H1 (cell line): ENCODE measurements at regions not wholly inside any gene's neighbourhood (a gene's known extent, or its start where the extent isn't known, plus 50 kb on each side); places are given as distances from the start of the nearest gene placed in this dataset.

ENCODE experiments used
- CTCF ChIA-PET: fragments of 300-600 bp; sonication (Branson Sonifier 250); formaldehyde crosslinking; loops from one replicate; lab custom pipeline; 2021; ENCODE audit not compliant: partially characterized antibody; lab: Charles Lee
- POLR2A ChIA-PET: fragments of 300-600 bp; sonication (Branson Sonifier 250); formaldehyde crosslinking; loops from one replicate; lab custom pipeline; 2021; ENCODE audit warnings: inconsistent platforms; ENCODE audit not compliant: partially characterized antibody; lab: Charles Lee
- DNase-seq, 2 experiments: peaks; one replicate each; pipeline versions ENCODE4 v3.0.0 to v3.0.0-alpha.2; 2010 to 2022; ENCODE audit warnings: low spot score in 2 of 2, low read depth in 1 of 2, mixed read lengths in 1 of 2
- FAIRE-seq: peaks from 2 replicates; lab custom pipeline; 2011; peaks lifted over from hg19 to GRCh38; lab: Jason Lieb, UNC
- H2AFZ ChIP-seq: 2 replicates; pipeline ENCODE4 v1.8.1; 2012; ENCODE audit warnings: low read length, inconsistent platforms
- H2AK5ac ChIP-seq: 2 replicates; pipeline ENCODE4 v1.6.1; 2013; ENCODE audit warnings: low read depth, low read length
- H2BK120ac ChIP-seq: replicated peaks from 2 replicates; pipeline ENCODE3; 2013; ENCODE audit warnings: low read depth, low read length, inconsistent platforms
- H2BK12ac ChIP-seq: 2 replicates; pipeline ENCODE4 v1.6.1; 2013; ENCODE audit warnings: low read depth, low read length
- H2BK15ac ChIP-seq: 2 replicates; pipeline ENCODE4 v1.6.1; 2013; ENCODE audit warnings: low read length
- H2BK20ac ChIP-seq: 2 replicates; pipeline ENCODE4 v1.6.1; 2013; ENCODE audit warnings: low read length
- H2BK5ac ChIP-seq: 2 replicates; pipeline ENCODE4 v1.6.1; 2013; ENCODE audit warnings: low read depth, low read length
- H3K14ac ChIP-seq: 2 replicates; pipeline ENCODE4 v1.6.1; 2013; ENCODE audit warnings: inconsistent platforms; ENCODE audit not compliant: insufficient read length
- H3K18ac ChIP-seq: 2 replicates; pipeline ENCODE4 v1.6.1; 2013; ENCODE audit warnings: low read length; ENCODE audit errors: extremely low read depth
- H3K23ac ChIP-seq: 2 replicates; pipeline ENCODE4 v1.6.1; 2013; ENCODE audit warnings: inconsistent platforms; ENCODE audit not compliant: insufficient read length
- H3K23me2 ChIP-seq: 2 replicates; pipeline ENCODE4 v1.6.1; 2013; ENCODE audit warnings: low read depth, low read length
- H3K27ac ChIP-seq: 2 replicates; pipeline ENCODE4 v1.6.1; 2011; ENCODE audit warnings: low read depth, low read length, inconsistent platforms
- H3K27me3 ChIP-seq, 4 experiments: replicated peaks in 1 of 4; 1 replicate in 1 of 4; 2 replicates in 3 of 4; pipeline versions ENCODE4 v1.6.1 to v1.8.1; 2011 to 2013; ENCODE audit warnings: low read length in 3 of 4, mild to moderate bottlenecking in 3 of 4, inconsistent platforms in 2 of 4, mixed read lengths in 2 of 4, moderate library complexity in 1 of 4; ENCODE audit not compliant: control insufficient read depth in 3 of 4, insufficient read depth in 3 of 4; ENCODE audit errors: extremely low read depth in 1 of 4
- H3K36me3 ChIP-seq, 4 experiments: 2 replicates each; pipeline versions ENCODE4 v1.6.1 to v1.8.1; 2011 to 2013; ENCODE audit warnings: mild to moderate bottlenecking in 4 of 4, low read length in 3 of 4, moderate library complexity in 2 of 4, control low read depth in 1 of 4, inconsistent platforms in 1 of 4; ENCODE audit not compliant: insufficient read depth in 4 of 4, control insufficient read depth in 2 of 4
- H3K4ac ChIP-seq: replicated peaks from 2 replicates; pipeline ENCODE3; 2013; ENCODE audit warnings: low read length, low read depth, mixed read lengths, inconsistent platforms; ENCODE audit not compliant: insufficient read length
- H3K4me1 ChIP-seq, 4 experiments: replicated peaks in 1 of 4; 1 replicate in 1 of 4; 2 replicates in 3 of 4; pipeline versions ENCODE4 v1.6.1 to v1.8.1; 2011 to 2013; ENCODE audit warnings: low read length in 3 of 4, inconsistent platforms in 2 of 4, mixed read lengths in 1 of 4; ENCODE audit not compliant: insufficient read depth in 4 of 4, control insufficient read depth in 3 of 4
- H3K4me2 ChIP-seq, 2 experiments: 2 replicates each; pipeline versions ENCODE4 v1.6.1 to v1.8.1; 2011 to 2013; ENCODE audit warnings: low read depth in 2 of 2, low read length in 2 of 2, control low read depth in 1 of 2, inconsistent platforms in 1 of 2, mild to moderate bottlenecking in 1 of 2; ENCODE audit not compliant: insufficient read depth in 1 of 2
- H3K4me3 ChIP-seq, 4 experiments: fragments of 200-600, 300-600 bp in 1 of 4; sonication (generic), shearing (Covaris generic), sonication (Bioruptor Twin) in 1 of 4; 2 replicates each; pipeline versions ENCODE4 v1.5.1 to v1.8.1; 2011 to 2016; ENCODE audit warnings: low read length in 4 of 4, low read depth in 3 of 4, control low read depth in 2 of 4, inconsistent platforms in 2 of 4, mild to moderate bottlenecking in 2 of 4, mixed read lengths in 1 of 4, moderate library complexity in 1 of 4; ENCODE audit not compliant: insufficient read depth in 2 of 4; ENCODE audit errors: extremely low read depth in 1 of 4
- H3K56ac ChIP-seq: replicated peaks from 2 replicates; pipeline ENCODE3; 2013; ENCODE audit warnings: low read depth, mild to moderate bottlenecking, mixed read lengths, low read length, inconsistent platforms; ENCODE audit not compliant: insufficient read length
- H3K79me1 ChIP-seq: 2 replicates; pipeline ENCODE4 v1.6.1; 2013; ENCODE audit warnings: low read depth, low read length, control low read depth
- H3K79me2 ChIP-seq, 2 experiments: 2 replicates each; pipeline versions ENCODE4 v1.6.1 to v1.8.1; 2012 to 2013; ENCODE audit warnings: low read length in 2 of 2, mild to moderate bottlenecking in 2 of 2, inconsistent platforms in 1 of 2; ENCODE audit not compliant: insufficient read depth in 2 of 2, control insufficient read depth in 1 of 2
- H3K9ac ChIP-seq, 4 experiments: replicated peaks in 1 of 4; 1 replicate in 1 of 4; 2 replicates in 3 of 4; pipeline versions ENCODE4 v1.6.1 to v1.8.1; 2011 to 2013; ENCODE audit warnings: low read depth in 3 of 4, low read length in 3 of 4, control low read depth in 2 of 4, mild to moderate bottlenecking in 2 of 4, moderate library complexity in 2 of 4, inconsistent platforms in 1 of 4; ENCODE audit errors: extremely low read depth in 1 of 4
- H3K9me3 ChIP-seq, 2 experiments: 2 replicates each; pipeline versions ENCODE4 v1.6.1 to v1.8.1; 2012 to 2013; ENCODE audit warnings: mild to moderate bottlenecking in 2 of 2, moderate library complexity in 2 of 2, control low read depth in 1 of 2, inconsistent platforms in 1 of 2, low read depth in 1 of 2, low read length in 1 of 2, mixed read lengths in 1 of 2; ENCODE audit not compliant: insufficient read depth in 2 of 2
- H4K20me1 ChIP-seq, 2 experiments: replicated peaks in 1 of 2; 2 replicates each; pipeline versions ENCODE3 to v1.8.1; 2011 to 2013; ENCODE audit warnings: inconsistent platforms in 2 of 2, low read length in 2 of 2, mild to moderate bottlenecking in 1 of 2; ENCODE audit not compliant: insufficient read depth in 2 of 2, control insufficient read depth in 1 of 2
- H4K5ac ChIP-seq: 2 replicates; pipeline ENCODE4 v1.6.1; 2013; ENCODE audit warnings: low read length, low read depth, mixed read lengths, inconsistent platforms; ENCODE audit not compliant: insufficient read length
- H4K8ac ChIP-seq: 2 replicates; pipeline ENCODE4 v1.8.0; 2013; ENCODE audit warnings: mild to moderate bottlenecking, moderate library complexity, low read length, inconsistent platforms; ENCODE audit not compliant: insufficient read depth; ENCODE audit errors: extremely low read depth
- H4K91ac ChIP-seq: replicated peaks from 2 replicates; pipeline ENCODE3; 2013; ENCODE audit warnings: low read length, mixed read lengths, inconsistent platforms; ENCODE audit not compliant: insufficient read length
- GABPA ChIP-seq: IDR thresholded peaks from 2 replicates; pipeline ENCODE4 v1.6.1; 2011; ENCODE audit warnings: mild to moderate bottlenecking, low read length, moderate library complexity, borderline replicate concordance; ENCODE audit not compliant: insufficient read depth
- NANOG ChIP-seq: IDR thresholded peaks from 2 replicates; pipeline ENCODE4 v1.6.1; 2011; ENCODE audit warnings: low read length, low read depth, mild to moderate bottlenecking, inconsistent platforms; ENCODE audit not compliant: insufficient read depth, poor library complexity, severe bottlenecking
- WGBS, 2 experiments: shearing (Covaris generic) in 1 of 2; methylation state at CpG; one replicate each; pipeline versions ENCODE4 v1.1.6 to v1.1.7; 2013 to 2015; ENCODE audit warnings: low lambda C conversion rate in 2 of 2, mixed read lengths in 2 of 2, inconsistent platforms in 1 of 2, low coverage in 1 of 2, missing lambda C conversion rate in 1 of 2; ENCODE audit not compliant: insufficient replicate concordance in 2 of 2, insufficient coverage in 1 of 2, insufficient read length in 1 of 2; ENCODE audit errors: extremely low coverage in 1 of 2, missing lambda C conversion rate in 1 of 2; 5-methylcytosine and 5-hydroxymethylcytosine counted together

DNA sequence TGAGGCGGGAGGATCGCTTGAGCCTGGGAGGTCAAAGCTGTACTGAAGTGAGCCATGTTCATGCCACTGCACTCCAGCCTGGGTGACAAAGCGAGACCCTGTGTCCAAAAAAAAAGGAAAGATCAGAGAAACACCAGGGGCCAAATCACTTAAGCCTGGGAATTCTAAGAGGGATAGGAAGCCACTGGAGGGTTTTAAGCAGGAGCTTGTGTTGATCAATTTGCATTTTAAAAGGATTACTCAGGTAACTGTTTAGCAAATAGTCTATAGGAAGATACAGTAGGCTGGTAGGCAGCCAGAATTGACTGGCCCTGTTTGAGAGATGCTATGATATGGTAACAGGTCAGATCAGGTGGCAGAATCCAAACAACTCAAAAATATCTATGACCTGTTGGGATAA is 162.7 kb downstream of the SPTSSA start:
- no peak overlapping the region for H3K56ac ChIP-seq
- H3K23ac ChIP-seq, result no peak overlapping the region
- H3K79me2 ChIP-seq, result no peaks in the 10 kb centered on the region
- H3K4ac ChIP-seq, result no peak overlapping the region
- WGBS, 2 experiments, result 39% methylated on average over 3 of the region's 3 CpGs; no CpG with 5 or more reads in 1 of the 2 experiments
- FAIRE-seq (no peak), DNase-seq (no peak)
- peaks cover 3 to 7% of the 10 kb centered on the region in 2 experiments; a peak in 3 of 4 replicates for H3K9me3 ChIP-seq
- no peak overlapping the region for H3K14ac ChIP-seq
- no peak overlapping the region for H4K5ac ChIP-seq
- H3K4me2 ChIP-seq, result no peak overlapping the region
- no peak overlapping the region for H2AK5ac ChIP-seq
- H3K4me3 ChIP-seq, result no peak overlapping the region
- no peak overlapping the region for H2BK5ac ChIP-seq
- no peak overlapping the region for H2BK120ac ChIP-seq
- H3K27me3 ChIP-seq, result no peaks in the 10 kb centered on the region
- no peaks in the 10 kb centered on the region for H3K23me2 ChIP-seq
- no peak overlapping the region for H2BK15ac ChIP-seq
- H4K91ac ChIP-seq, result no peak overlapping the region
- H3K79me1 ChIP-seq, result no peaks in the 10 kb centered on the region
- peaks cover 0 to 3% (median 0%) of the 10 kb centered on the region in 4 experiments; a peak in 1 of 7 replicates for H3K4me1 ChIP-seq
- POLR2A ChIA-PET, result interaction anchor here (1.0 kb wide), 1 partner anchor 17 kb away, joined by 3 read pairs; no protein-coding TSS in a partner anchor
- H3K18ac ChIP-seq, result no peak overlapping the region
- no peak overlapping the region for H4K8ac ChIP-seq
- H3K27ac ChIP-seq, result no peak overlapping the region
- H3K9ac ChIP-seq, result no peak overlapping the region
- peaks cover 0 to 4% (median 0%) of the 10 kb centered on the region in 4 experiments; a peak in 1 of 8 replicates for H3K36me3 ChIP-seq
- CTCF ChIA-PET, result interaction anchor here (0.6 to 1.5 kb wide), 4 partner anchors 17 to 1724 kb away, joined by 3 to 10 read pairs (median 6); no protein-coding TSS in a partner anchor
- H2BK20ac ChIP-seq, result no peak overlapping the region
- H2BK12ac ChIP-seq, result no peak overlapping the region
- H4K20me1 ChIP-seq, result no peaks in the 10 kb centered on the region
- H2AFZ ChIP-seq, result no peak overlapping the region
- TF ChIP-seq GABPA (no peak), NANOG (peak; percentile 52)
